Thyroid gland (tissue), 4 donors: ENCODE measurements at regions not wholly inside any gene's neighbourhood (a gene's known extent, or its start where the extent isn't known, plus 50 kb on each side); places are given as distances from the start of the nearest gene placed in this dataset.

Source experiments
- CTCF ChIP-seq, 6 experiments: fragments of 200-600 bp in 3 of 6; fragments of 450-650 bp in 3 of 6; sonication (generic) in 3 of 6; IDR thresholded peaks; one replicate each; pipeline ENCODE4 v1.5.1; 2016 to 2019; ENCODE audit warnings: antibody characterized with exemption in 6 of 6, mild to moderate bottlenecking in 2 of 6, inconsistent platforms in 1 of 6, moderate library complexity in 1 of 6
- POLR2A ChIP-seq, 2 donors: fragments of 450-650 bp; IDR thresholded peaks; one replicate each; pipeline ENCODE4 v1.6.1; 2017; ENCODE audit warnings: antibody characterized with exemption in 2 of 2, mild to moderate bottlenecking in 2 of 2, moderate library complexity in 1 of 2

GRCh38 chr12:59168647-59169046, 248.3 kb upstream of the LRIG3 start:
- TF ChIP-seq CTCF (IDR thresholded peaks at IDR 0.05) (no peak), POLR2A (IDR thresholded peaks at IDR 0.05) (no peak)
